ENCODE measurements at regions not wholly inside any gene's neighbourhood (a gene's known extent, or its start where the extent isn't known, plus 50 kb on each side); places are given as distances from the start of the nearest gene placed in this dataset.
"Not testable (repeated sequence)": the region's sequence is repeated elsewhere in the genome, so short reads cannot be mapped to it uniquely, and the experiment has no call there.

GRCh38 chr6:67904735-67905134 lies 730.3 kb upstream of the ADGRB3 start:
- TF ChIP-seq RCOR1 (IDR thresholded peaks at IDR 0.05; ENCODE audit: low read depth, low read length); RAD21 (conservative IDR thresholded peaks at IDR 0.05 in 1 of 2, IDR thresholded peaks at IDR 0.05 in 1 of 2); CTCF (IDR thresholded peaks at IDR 0.05); POLR2A (IDR thresholded peaks at IDR 0.05; ENCODE audit: low read length); PBX3 (IDR thresholded peaks at IDR 0.05); MAFK (IDR thresholded peaks at IDR 0.05; ENCODE audit: partially characterized antibody); SMC3 (IDR thresholded peaks at IDR 0.05); CHD4 (IDR thresholded peaks at IDR 0.05; ENCODE audit: borderline replicate concordance); POLR2AphosphoS2 (conservative IDR thresholded peaks at IDR 0.05; ENCODE audit: low read length); MAZ (IDR thresholded peaks at IDR 0.05; ENCODE audit: borderline replicate concordance, low read depth, low read length); CEBPB (IDR thresholded peaks at IDR 0.05): not testable (repeated sequence)

Data from A549 (cell line).